ENCODE measurements at regions not wholly inside any gene's neighbourhood (a gene's known extent, or its start where the extent isn't known, plus 50 kb on each side); places are given as distances from the start of the nearest gene placed in this dataset.

DNA sequence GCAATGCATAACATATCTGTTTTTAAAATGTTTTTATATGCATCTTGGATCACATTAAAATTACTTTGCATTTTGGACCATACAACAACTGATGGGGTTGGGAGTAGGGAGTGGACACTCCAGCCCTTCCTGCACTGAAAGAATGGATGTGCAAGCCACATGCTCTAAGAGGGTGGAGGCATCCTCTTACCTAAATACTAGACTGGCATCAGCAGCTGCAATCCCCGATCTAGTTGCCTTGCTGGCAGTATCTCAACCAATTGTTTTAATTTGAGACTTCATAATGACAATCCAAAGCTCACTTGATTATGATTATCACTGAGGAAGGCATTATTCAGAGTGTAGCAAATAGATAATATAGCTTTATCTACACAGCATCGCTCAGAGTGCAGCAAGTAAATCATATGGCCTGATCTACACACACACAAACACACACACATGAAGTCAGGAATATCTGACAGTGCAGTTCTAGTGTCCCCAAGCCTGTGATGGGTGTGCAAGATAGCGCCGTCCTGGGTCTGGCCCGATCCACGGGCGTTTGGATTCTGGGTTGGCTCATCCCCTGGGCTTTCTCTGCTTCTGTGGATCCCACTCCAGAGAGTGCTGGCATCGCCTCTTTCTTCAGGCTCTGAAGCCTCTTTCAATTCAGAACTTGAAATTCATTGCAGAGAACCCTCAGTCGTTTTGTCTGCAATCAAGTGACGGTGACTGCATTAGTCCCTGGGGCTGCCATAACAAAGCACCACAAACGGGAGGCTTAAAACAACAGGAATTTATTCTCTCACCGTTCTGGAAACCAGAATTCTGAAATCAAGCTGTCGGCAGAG is 181.3 kb downstream of the ETS2 start:
- TF ChIP-seq, protein P1, sequence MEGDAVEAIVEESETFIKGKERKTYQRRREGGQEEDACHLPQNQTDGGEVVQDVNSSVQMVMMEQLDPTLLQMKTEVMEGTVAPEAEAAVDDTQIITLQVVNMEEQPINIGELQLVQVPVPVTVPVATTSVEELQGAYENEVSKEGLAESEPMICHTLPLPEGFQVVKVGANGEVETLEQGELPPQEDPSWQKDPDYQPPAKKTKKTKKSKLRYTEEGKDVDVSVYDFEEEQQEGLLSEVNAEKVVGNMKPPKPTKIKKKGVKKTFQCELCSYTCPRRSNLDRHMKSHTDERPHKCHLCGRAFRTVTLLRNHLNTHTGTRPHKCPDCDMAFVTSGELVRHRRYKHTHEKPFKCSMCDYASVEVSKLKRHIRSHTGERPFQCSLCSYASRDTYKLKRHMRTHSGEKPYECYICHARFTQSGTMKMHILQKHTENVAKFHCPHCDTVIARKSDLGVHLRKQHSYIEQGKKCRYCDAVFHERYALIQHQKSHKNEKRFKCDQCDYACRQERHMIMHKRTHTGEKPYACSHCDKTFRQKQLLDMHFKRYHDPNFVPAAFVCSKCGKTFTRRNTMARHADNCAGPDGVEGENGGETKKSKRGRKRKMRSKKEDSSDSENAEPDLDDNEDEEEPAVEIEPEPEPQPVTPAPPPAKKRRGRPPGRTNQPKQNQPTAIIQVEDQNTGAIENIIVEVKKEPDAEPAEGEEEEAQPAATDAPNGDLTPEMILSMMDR (IDR thresholded peaks at IDR 0.05; ENCODE audit: low read length): no peak
- TF ChIP-seq EZH2 (optimal IDR thresholded peaks at IDR 0.05; ENCODE audit: low read depth, low read length) (no peak), EZH2phosphoT487 (IDR thresholded peaks at IDR 0.05; ENCODE audit: low read length) (no peak)

Data from MM.1S (cell line).